Ascending aorta (tissue), 2 donors: ENCODE measurements at regions not wholly inside any gene's neighbourhood (a gene's known extent, or its start where the extent isn't known, plus 50 kb on each side); places are given as distances from the start of the nearest gene placed in this dataset.

Source experiments
- DNase-seq, 2 donors: peaks; one replicate each; pipeline ENCODE4 v3.0.0-alpha.2; 2019; ENCODE audit warnings: low spot score in 2 of 2
- H3K27ac ChIP-seq, 2 donors: fragments of 200-600 bp; sonication (generic); one replicate each; pipeline ENCODE4 v1.5.1; 2016 to 2017; ENCODE audit warnings: mild to moderate bottlenecking in 1 of 2
- H3K27me3 ChIP-seq: fragments of 200-600 bp; sonication (generic); one replicate; pipeline ENCODE4 v1.5.1; 2017
- H3K36me3 ChIP-seq, 2 donors: fragments of 200-600 bp; sonication (generic); one replicate each; pipeline ENCODE4 v1.5.1; 2016
- H3K4me1 ChIP-seq, 2 donors: fragments of 200-600 bp; sonication (generic); one replicate each; pipeline ENCODE4 v1.5.1; 2016 to 2017; ENCODE audit warnings: mild to moderate bottlenecking in 1 of 2
- H3K4me3 ChIP-seq, 2 donors: fragments of 200-600 bp; sonication (generic); one replicate each; pipeline ENCODE4 v1.5.1; 2016 to 2017; ENCODE audit warnings: mild to moderate bottlenecking in 1 of 2
- H3K9me3 ChIP-seq, 2 donors: fragments of 200-600 bp; sonication (generic); one replicate each; pipeline ENCODE4 v1.5.1; 2016
- intact Hi-C: fragments of 100-400 bp; cut with DNase I; formaldehyde crosslinking; loops from one replicate; pipeline ENCODE4 v1.15.1; 2023
- TF ChIP-seq, protein P1 (sequence below), 3 experiments: fragments of 200-600 bp in 2 of 3; fragments of 450-650 bp in 1 of 3; sonication (generic) in 2 of 3; IDR thresholded peaks; one replicate each; pipeline ENCODE4 v1.5.1; 2016 to 2019; ENCODE audit warnings: antibody characterized with exemption in 3 of 3, mild to moderate bottlenecking in 1 of 3, moderate library complexity in 1 of 3

DNA sequence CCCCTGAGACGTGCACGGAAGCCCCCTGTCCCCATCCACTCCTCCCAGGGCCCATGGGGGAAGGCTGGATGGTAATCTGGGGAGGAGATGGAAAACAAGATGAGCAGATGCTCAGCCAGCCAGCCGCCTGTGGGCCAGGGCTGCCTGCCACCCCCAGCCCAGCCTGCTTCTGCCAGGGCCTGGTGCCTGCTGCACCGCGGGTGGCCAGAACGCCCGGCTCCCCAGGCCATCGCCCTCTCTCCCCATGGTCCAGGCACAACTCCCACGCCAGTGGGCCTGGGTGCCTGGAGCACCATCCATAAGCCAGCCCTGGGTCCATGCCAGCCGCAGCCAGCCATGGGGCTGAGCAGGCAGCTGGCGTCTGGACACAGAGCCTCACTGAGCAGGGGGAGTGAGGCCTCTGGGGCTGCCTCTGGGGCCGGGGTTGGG is 57.2 kb upstream of the ELN start:
- H3K27ac ChIP-seq = peak overlapping the region; percentile 23 to 58

DNA sequence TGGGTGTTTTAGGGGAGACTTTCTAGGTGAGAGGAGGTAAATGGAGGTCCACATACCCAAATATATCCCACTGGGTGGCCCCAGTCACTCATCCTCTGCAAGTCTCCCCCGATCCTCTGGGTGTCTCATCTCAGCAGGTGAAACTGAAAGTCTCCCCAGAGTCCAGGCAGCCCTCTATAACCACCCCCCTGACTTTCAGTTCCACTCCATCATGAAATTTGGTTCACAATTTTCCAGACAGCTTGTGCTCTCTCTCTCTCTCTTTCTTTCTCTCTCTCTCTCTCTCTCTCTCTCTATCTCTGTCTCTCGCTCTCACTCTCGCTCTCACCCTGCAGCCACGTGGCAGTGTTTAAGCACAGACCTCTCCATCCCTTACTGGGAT is 56.7 kb upstream of the ELN start:
- no peaks in the 10 kb centered on the region for H3K27me3 ChIP-seq
- H3K27ac ChIP-seq = peak overlapping the region; percentile 23 to 58
- TF ChIP-seq, protein P1, sequence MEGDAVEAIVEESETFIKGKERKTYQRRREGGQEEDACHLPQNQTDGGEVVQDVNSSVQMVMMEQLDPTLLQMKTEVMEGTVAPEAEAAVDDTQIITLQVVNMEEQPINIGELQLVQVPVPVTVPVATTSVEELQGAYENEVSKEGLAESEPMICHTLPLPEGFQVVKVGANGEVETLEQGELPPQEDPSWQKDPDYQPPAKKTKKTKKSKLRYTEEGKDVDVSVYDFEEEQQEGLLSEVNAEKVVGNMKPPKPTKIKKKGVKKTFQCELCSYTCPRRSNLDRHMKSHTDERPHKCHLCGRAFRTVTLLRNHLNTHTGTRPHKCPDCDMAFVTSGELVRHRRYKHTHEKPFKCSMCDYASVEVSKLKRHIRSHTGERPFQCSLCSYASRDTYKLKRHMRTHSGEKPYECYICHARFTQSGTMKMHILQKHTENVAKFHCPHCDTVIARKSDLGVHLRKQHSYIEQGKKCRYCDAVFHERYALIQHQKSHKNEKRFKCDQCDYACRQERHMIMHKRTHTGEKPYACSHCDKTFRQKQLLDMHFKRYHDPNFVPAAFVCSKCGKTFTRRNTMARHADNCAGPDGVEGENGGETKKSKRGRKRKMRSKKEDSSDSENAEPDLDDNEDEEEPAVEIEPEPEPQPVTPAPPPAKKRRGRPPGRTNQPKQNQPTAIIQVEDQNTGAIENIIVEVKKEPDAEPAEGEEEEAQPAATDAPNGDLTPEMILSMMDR (IDR thresholded peaks at IDR 0.05) = no peak
- peaks cover 16 to 48% of the 10 kb centered on the region in 2 donors for H3K4me1 ChIP-seq
- no peaks in the 10 kb centered on the region for H3K36me3 ChIP-seq
- no peak for DNase-seq
- no peaks in the 10 kb centered on the region for H3K9me3 ChIP-seq
- intact Hi-C loops = loop anchor here (2.0 kb wide), 2 partner anchors 15 to 71 kb away; no protein-coding TSS in a partner anchor
- no peak overlapping the region for H3K4me3 ChIP-seq

More for the DNA sequence above, 57.2 kb upstream of the ELN start:
- no peaks in the 10 kb centered on the region for H3K36me3 ChIP-seq
- H3K9me3 ChIP-seq = no peaks in the 10 kb centered on the region
- peak in 1 of 2 donors; percentile 69 for DNase-seq
- no peak overlapping the region for H3K4me3 ChIP-seq
- TF ChIP-seq, protein P1 (IDR thresholded peaks at IDR 0.05) = no peak
- intact Hi-C loops = loop anchor here (2.0 kb wide), 2 partner anchors 16 to 70 kb away; no protein-coding TSS in a partner anchor
- no peaks in the 10 kb centered on the region for H3K27me3 ChIP-seq
- peaks cover 16 to 46% of the 10 kb centered on the region in 2 donors for H3K4me1 ChIP-seq

DNA sequence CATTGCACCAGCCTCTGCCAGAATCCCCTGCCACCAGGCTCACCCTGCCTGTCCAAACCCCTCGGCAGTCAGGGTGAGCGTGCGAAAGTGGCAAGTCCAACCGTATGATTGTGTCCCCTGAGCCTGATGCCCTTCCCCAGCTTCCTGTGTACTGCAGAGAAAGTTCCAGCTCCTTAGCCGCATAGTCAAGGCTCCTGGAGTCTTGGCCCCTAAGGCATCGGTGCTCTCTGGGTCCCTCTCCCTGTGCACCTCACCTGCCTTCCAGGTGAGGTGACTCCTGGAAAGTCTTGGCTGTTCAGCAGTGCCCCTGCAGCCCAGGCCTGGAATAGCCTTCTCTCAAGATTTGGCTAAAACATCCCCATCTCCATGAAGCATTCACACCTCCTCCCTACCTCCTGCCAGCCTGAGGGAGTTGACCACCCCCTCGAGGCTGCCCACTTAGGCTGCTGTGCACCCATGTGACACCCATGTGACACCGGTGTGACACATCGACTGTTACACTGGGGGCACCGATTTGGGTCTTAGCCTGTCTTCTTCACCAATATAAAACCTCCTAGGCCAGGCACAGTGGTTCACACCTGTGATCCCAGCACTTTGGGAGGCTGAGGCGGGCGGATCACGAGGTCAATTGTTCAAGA is 56.1 kb upstream of the ELN start:
- TF ChIP-seq, protein P1 (IDR thresholded peaks at IDR 0.05) = peak in 1 of 3 experiments; percentile 15
- Histone ChIP-seq H3K9me3 (no peaks in the 10 kb centered on the region), H3K27me3 (no peaks in the 10 kb centered on the region), H3K4me3 (no peak overlapping the region), H3K27ac (peak overlapping the region in 1 of 2 donors; percentile 58), H3K36me3 (no peaks in the 10 kb centered on the region), H3K4me1 (peaks cover 16 to 52% of the 10 kb centered on the region in 2 donors)
- peak in 1 of 2 donors; percentile 57 for DNase-seq
- intact Hi-C loops = loop anchor here (2.0 kb wide), 2 partner anchors 15 to 71 kb away; no protein-coding TSS in a partner anchor

DNA sequence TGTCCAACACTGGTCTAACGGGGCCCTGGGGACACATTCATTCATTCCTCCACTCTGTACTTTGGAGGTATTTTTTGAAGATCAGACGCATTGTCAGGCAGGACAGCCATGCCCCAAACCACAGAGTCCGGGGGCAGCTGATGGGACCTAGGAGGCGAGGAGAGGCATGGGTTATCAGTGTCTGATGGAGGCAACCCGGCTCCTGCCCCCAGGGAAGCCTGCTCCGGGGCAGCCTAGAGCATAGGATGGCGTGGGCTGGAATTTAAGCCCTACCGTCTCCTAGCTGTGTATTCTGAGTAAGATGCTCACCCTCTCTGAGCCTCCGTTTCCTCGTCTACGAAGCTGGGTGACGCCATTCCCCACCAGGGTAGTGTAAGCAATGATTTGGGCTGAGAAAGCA is 55.4 kb upstream of the ELN start:
- intact Hi-C loops = no loop called here
- TF ChIP-seq, protein P1 (IDR thresholded peaks at IDR 0.05) = no peak
- H3K36me3 ChIP-seq = no peaks in the 10 kb centered on the region
- H3K9me3 ChIP-seq = no peaks in the 10 kb centered on the region
- H3K27ac ChIP-seq = peak overlapping the region in 1 of 2 donors; percentile 13
- DNase-seq = no peak
- H3K4me3 ChIP-seq = no peak overlapping the region
- H3K4me1 ChIP-seq = peaks cover 21 to 60% of the 10 kb centered on the region in 2 donors
- H3K27me3 ChIP-seq = no peaks in the 10 kb centered on the region

DNA sequence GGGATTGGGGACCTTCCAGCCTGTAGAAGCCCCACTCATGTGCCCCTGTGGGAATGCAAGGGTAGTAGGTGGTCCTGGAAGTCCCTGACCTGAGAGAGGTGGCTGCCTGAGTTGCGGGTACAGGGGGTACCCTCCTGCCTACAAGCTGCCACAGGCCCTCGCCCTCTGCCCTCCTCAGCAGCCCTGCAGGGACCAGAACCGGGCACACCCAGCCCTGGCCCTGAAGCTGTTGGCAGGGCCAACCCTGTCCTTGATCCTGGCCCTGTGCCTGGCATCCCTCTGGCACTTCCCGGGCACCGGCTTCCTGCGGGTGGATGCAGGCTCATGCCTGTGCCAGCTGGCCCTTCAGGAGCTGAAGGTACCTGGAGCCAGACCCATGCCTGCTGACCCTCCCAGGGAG is 54.9 kb upstream of the ELN start:
- TF ChIP-seq, protein P1 (IDR thresholded peaks at IDR 0.05) = no peak
- no peaks in the 10 kb centered on the region for H3K27me3 ChIP-seq
- DNase-seq = peak in 1 of 2 donors; percentile 84
- H3K27ac ChIP-seq = peak overlapping the region; percentile 61 to 75
- no peaks in the 10 kb centered on the region for H3K36me3 ChIP-seq
- intact Hi-C loops = no loop called here
- peaks cover 18 to 62% of the 10 kb centered on the region in 2 donors for H3K4me1 ChIP-seq
- no peaks in the 10 kb centered on the region for H3K9me3 ChIP-seq
- H3K4me3 ChIP-seq = no peak overlapping the region
